Esophagus muscularis mucosa (tissue), 3 donors: ENCODE measurements at regions not wholly inside any gene's neighbourhood (a gene's known extent, or its start where the extent isn't known, plus 50 kb on each side); places are given as distances from the start of the nearest gene placed in this dataset.

Source experiments
- POLR2A ChIP-seq: fragments of 450-650 bp; IDR thresholded peaks from one replicate; pipeline ENCODE4 v1.6.1; 2017; ENCODE audit warnings: antibody characterized with exemption, moderate library complexity, mild to moderate bottlenecking, low read depth
- TF ChIP-seq, protein P1 (sequence below), 3 experiments: fragments of 200-600 bp in 2 of 3; fragments of 450-650 bp in 1 of 3; sonication (generic) in 2 of 3; IDR thresholded peaks; one replicate each; pipeline ENCODE4 v1.5.1; 2017 to 2019; ENCODE audit warnings: antibody characterized with exemption in 3 of 3, mild to moderate bottlenecking in 2 of 3, moderate library complexity in 1 of 3

DNA sequence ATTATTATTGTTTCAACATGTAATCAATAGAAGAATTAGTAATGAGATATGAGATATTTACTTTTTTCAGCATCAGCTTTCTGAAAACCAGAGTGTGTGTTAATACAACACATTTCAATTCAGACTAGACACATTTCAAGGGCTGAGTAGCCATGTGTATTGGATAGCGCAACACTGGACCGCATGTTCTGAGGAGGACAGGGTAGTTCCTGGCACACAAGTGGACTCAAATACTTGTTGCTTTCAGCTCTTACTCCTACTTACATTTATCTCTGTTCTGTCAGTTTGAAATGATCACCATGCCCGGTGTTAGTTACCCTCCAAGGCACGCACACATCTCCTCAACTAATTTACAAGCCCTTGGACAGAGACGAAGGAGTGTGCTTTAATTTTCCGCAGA lies 126.6 kb downstream of the SLC24A2 start:
- TF ChIP-seq, protein P1, sequence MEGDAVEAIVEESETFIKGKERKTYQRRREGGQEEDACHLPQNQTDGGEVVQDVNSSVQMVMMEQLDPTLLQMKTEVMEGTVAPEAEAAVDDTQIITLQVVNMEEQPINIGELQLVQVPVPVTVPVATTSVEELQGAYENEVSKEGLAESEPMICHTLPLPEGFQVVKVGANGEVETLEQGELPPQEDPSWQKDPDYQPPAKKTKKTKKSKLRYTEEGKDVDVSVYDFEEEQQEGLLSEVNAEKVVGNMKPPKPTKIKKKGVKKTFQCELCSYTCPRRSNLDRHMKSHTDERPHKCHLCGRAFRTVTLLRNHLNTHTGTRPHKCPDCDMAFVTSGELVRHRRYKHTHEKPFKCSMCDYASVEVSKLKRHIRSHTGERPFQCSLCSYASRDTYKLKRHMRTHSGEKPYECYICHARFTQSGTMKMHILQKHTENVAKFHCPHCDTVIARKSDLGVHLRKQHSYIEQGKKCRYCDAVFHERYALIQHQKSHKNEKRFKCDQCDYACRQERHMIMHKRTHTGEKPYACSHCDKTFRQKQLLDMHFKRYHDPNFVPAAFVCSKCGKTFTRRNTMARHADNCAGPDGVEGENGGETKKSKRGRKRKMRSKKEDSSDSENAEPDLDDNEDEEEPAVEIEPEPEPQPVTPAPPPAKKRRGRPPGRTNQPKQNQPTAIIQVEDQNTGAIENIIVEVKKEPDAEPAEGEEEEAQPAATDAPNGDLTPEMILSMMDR (IDR thresholded peaks at IDR 0.05) = no peak
- TF ChIP-seq POLR2A = no peak
